H1 (cell line): ENCODE measurements at regions not wholly inside any gene's neighbourhood (a gene's known extent, or its start where the extent isn't known, plus 50 kb on each side); places are given as distances from the start of the nearest gene placed in this dataset.

Experiments used
- CTCF ChIA-PET: fragments of 300-600 bp; sonication (Branson Sonifier 250); formaldehyde crosslinking; loops from one replicate; lab custom pipeline; 2021; ENCODE audit not compliant: partially characterized antibody; lab: Charles Lee
- POLR2A ChIA-PET: fragments of 300-600 bp; sonication (Branson Sonifier 250); formaldehyde crosslinking; loops from one replicate; lab custom pipeline; 2021; ENCODE audit warnings: inconsistent platforms; ENCODE audit not compliant: partially characterized antibody; lab: Charles Lee
- DNase-seq, 2 experiments: peaks; one replicate each; pipeline versions ENCODE4 v3.0.0 to v3.0.0-alpha.2; 2010 to 2022; ENCODE audit warnings: low spot score in 2 of 2, low read depth in 1 of 2, mixed read lengths in 1 of 2
- FAIRE-seq: peaks from 2 replicates; lab custom pipeline; 2011; peaks lifted over from hg19 to GRCh38; lab: Jason Lieb, UNC
- H2AFZ ChIP-seq: 2 replicates; pipeline ENCODE4 v1.8.1; 2012; ENCODE audit warnings: low read length, inconsistent platforms
- H2AK5ac ChIP-seq: 2 replicates; pipeline ENCODE4 v1.6.1; 2013; ENCODE audit warnings: low read depth, low read length
- H2BK120ac ChIP-seq: replicated peaks from 2 replicates; pipeline ENCODE3; 2013; ENCODE audit warnings: low read depth, low read length, inconsistent platforms
- H2BK12ac ChIP-seq: 2 replicates; pipeline ENCODE4 v1.6.1; 2013; ENCODE audit warnings: low read depth, low read length
- H2BK15ac ChIP-seq: 2 replicates; pipeline ENCODE4 v1.6.1; 2013; ENCODE audit warnings: low read length
- H2BK20ac ChIP-seq: 2 replicates; pipeline ENCODE4 v1.6.1; 2013; ENCODE audit warnings: low read length
- H2BK5ac ChIP-seq: 2 replicates; pipeline ENCODE4 v1.6.1; 2013; ENCODE audit warnings: low read depth, low read length
- H3K14ac ChIP-seq: 2 replicates; pipeline ENCODE4 v1.6.1; 2013; ENCODE audit warnings: inconsistent platforms; ENCODE audit not compliant: insufficient read length
- H3K18ac ChIP-seq: 2 replicates; pipeline ENCODE4 v1.6.1; 2013; ENCODE audit warnings: low read length; ENCODE audit errors: extremely low read depth
- H3K23ac ChIP-seq: 2 replicates; pipeline ENCODE4 v1.6.1; 2013; ENCODE audit warnings: inconsistent platforms; ENCODE audit not compliant: insufficient read length
- H3K23me2 ChIP-seq: 2 replicates; pipeline ENCODE4 v1.6.1; 2013; ENCODE audit warnings: low read depth, low read length
- H3K27ac ChIP-seq: 2 replicates; pipeline ENCODE4 v1.6.1; 2011; ENCODE audit warnings: low read depth, low read length, inconsistent platforms
- H3K27me3 ChIP-seq, 4 experiments: replicated peaks in 1 of 4; 1 replicate in 1 of 4; 2 replicates in 3 of 4; pipeline versions ENCODE4 v1.6.1 to v1.8.1; 2011 to 2013; ENCODE audit warnings: low read length in 3 of 4, mild to moderate bottlenecking in 3 of 4, inconsistent platforms in 2 of 4, mixed read lengths in 2 of 4, moderate library complexity in 1 of 4; ENCODE audit not compliant: control insufficient read depth in 3 of 4, insufficient read depth in 3 of 4; ENCODE audit errors: extremely low read depth in 1 of 4
- H3K36me3 ChIP-seq, 4 experiments: 2 replicates each; pipeline versions ENCODE4 v1.6.1 to v1.8.1; 2011 to 2013; ENCODE audit warnings: mild to moderate bottlenecking in 4 of 4, low read length in 3 of 4, moderate library complexity in 2 of 4, control low read depth in 1 of 4, inconsistent platforms in 1 of 4; ENCODE audit not compliant: insufficient read depth in 4 of 4, control insufficient read depth in 2 of 4
- H3K4ac ChIP-seq: replicated peaks from 2 replicates; pipeline ENCODE3; 2013; ENCODE audit warnings: low read length, low read depth, mixed read lengths, inconsistent platforms; ENCODE audit not compliant: insufficient read length
- H3K4me1 ChIP-seq, 4 experiments: replicated peaks in 1 of 4; 1 replicate in 1 of 4; 2 replicates in 3 of 4; pipeline versions ENCODE4 v1.6.1 to v1.8.1; 2011 to 2013; ENCODE audit warnings: low read length in 3 of 4, inconsistent platforms in 2 of 4, mixed read lengths in 1 of 4; ENCODE audit not compliant: insufficient read depth in 4 of 4, control insufficient read depth in 3 of 4
- H3K4me2 ChIP-seq, 2 experiments: 2 replicates each; pipeline versions ENCODE4 v1.6.1 to v1.8.1; 2011 to 2013; ENCODE audit warnings: low read depth in 2 of 2, low read length in 2 of 2, control low read depth in 1 of 2, inconsistent platforms in 1 of 2, mild to moderate bottlenecking in 1 of 2; ENCODE audit not compliant: insufficient read depth in 1 of 2
- H3K4me3 ChIP-seq, 4 experiments: fragments of 200-600, 300-600 bp in 1 of 4; sonication (generic), shearing (Covaris generic), sonication (Bioruptor Twin) in 1 of 4; 2 replicates each; pipeline versions ENCODE4 v1.5.1 to v1.8.1; 2011 to 2016; ENCODE audit warnings: low read length in 4 of 4, low read depth in 3 of 4, control low read depth in 2 of 4, inconsistent platforms in 2 of 4, mild to moderate bottlenecking in 2 of 4, mixed read lengths in 1 of 4, moderate library complexity in 1 of 4; ENCODE audit not compliant: insufficient read depth in 2 of 4; ENCODE audit errors: extremely low read depth in 1 of 4
- H3K56ac ChIP-seq: replicated peaks from 2 replicates; pipeline ENCODE3; 2013; ENCODE audit warnings: low read depth, mild to moderate bottlenecking, mixed read lengths, low read length, inconsistent platforms; ENCODE audit not compliant: insufficient read length
- H3K79me1 ChIP-seq: 2 replicates; pipeline ENCODE4 v1.6.1; 2013; ENCODE audit warnings: low read depth, low read length, control low read depth
- H3K79me2 ChIP-seq, 2 experiments: 2 replicates each; pipeline versions ENCODE4 v1.6.1 to v1.8.1; 2012 to 2013; ENCODE audit warnings: low read length in 2 of 2, mild to moderate bottlenecking in 2 of 2, inconsistent platforms in 1 of 2; ENCODE audit not compliant: insufficient read depth in 2 of 2, control insufficient read depth in 1 of 2
- H3K9ac ChIP-seq, 4 experiments: replicated peaks in 1 of 4; 1 replicate in 1 of 4; 2 replicates in 3 of 4; pipeline versions ENCODE4 v1.6.1 to v1.8.1; 2011 to 2013; ENCODE audit warnings: low read depth in 3 of 4, low read length in 3 of 4, control low read depth in 2 of 4, mild to moderate bottlenecking in 2 of 4, moderate library complexity in 2 of 4, inconsistent platforms in 1 of 4; ENCODE audit errors: extremely low read depth in 1 of 4
- H3K9me3 ChIP-seq, 2 experiments: 2 replicates each; pipeline versions ENCODE4 v1.6.1 to v1.8.1; 2012 to 2013; ENCODE audit warnings: mild to moderate bottlenecking in 2 of 2, moderate library complexity in 2 of 2, control low read depth in 1 of 2, inconsistent platforms in 1 of 2, low read depth in 1 of 2, low read length in 1 of 2, mixed read lengths in 1 of 2; ENCODE audit not compliant: insufficient read depth in 2 of 2
- H4K20me1 ChIP-seq, 2 experiments: replicated peaks in 1 of 2; 2 replicates each; pipeline versions ENCODE3 to v1.8.1; 2011 to 2013; ENCODE audit warnings: inconsistent platforms in 2 of 2, low read length in 2 of 2, mild to moderate bottlenecking in 1 of 2; ENCODE audit not compliant: insufficient read depth in 2 of 2, control insufficient read depth in 1 of 2
- H4K5ac ChIP-seq: 2 replicates; pipeline ENCODE4 v1.6.1; 2013; ENCODE audit warnings: low read length, low read depth, mixed read lengths, inconsistent platforms; ENCODE audit not compliant: insufficient read length
- H4K8ac ChIP-seq: 2 replicates; pipeline ENCODE4 v1.8.0; 2013; ENCODE audit warnings: mild to moderate bottlenecking, moderate library complexity, low read length, inconsistent platforms; ENCODE audit not compliant: insufficient read depth; ENCODE audit errors: extremely low read depth
- H4K91ac ChIP-seq: replicated peaks from 2 replicates; pipeline ENCODE3; 2013; ENCODE audit warnings: low read length, mixed read lengths, inconsistent platforms; ENCODE audit not compliant: insufficient read length
- ASH2L ChIP-seq: fragments of 200-600, 300-600 bp; sonication (generic); IDR thresholded peaks from one replicate; pipeline ENCODE4 v1.7.1; 2017; ENCODE audit warnings: low read length
- ATF3 ChIP-seq: IDR thresholded peaks from 2 replicates; pipeline ENCODE4 v1.6.1; 2011; ENCODE audit warnings: low read depth, mild to moderate bottlenecking, low read length; ENCODE audit not compliant: insufficient read depth
- RBBP5 ChIP-seq: IDR thresholded peaks from 2 replicates; pipeline ENCODE4 v1.7.1; 2012; ENCODE audit warnings: low read depth, mild to moderate bottlenecking, inconsistent platforms, low read length, moderate library complexity, borderline replicate concordance
- SP2 ChIP-seq: IDR thresholded peaks from 2 replicates; pipeline ENCODE4 v1.6.1; 2012; ENCODE audit warnings: mild to moderate bottlenecking, low read length, inconsistent platforms
- TBP ChIP-seq: IDR thresholded peaks from 2 replicates; pipeline ENCODE4 v1.6.1; 2011; ENCODE audit warnings: low read depth, low read length, improper control_type of control experiment
- USF2 ChIP-seq: IDR thresholded peaks from 2 replicates; pipeline ENCODE4 v1.6.1; 2011; ENCODE audit warnings: low read length, improper control_type of control experiment
- WGBS, 2 experiments: shearing (Covaris generic) in 1 of 2; methylation state at CpG; one replicate each; pipeline versions ENCODE4 v1.1.6 to v1.1.7; 2013 to 2015; ENCODE audit warnings: low lambda C conversion rate in 2 of 2, mixed read lengths in 2 of 2, inconsistent platforms in 1 of 2, low coverage in 1 of 2, missing lambda C conversion rate in 1 of 2; ENCODE audit not compliant: insufficient replicate concordance in 2 of 2, insufficient coverage in 1 of 2, insufficient read length in 1 of 2; ENCODE audit errors: extremely low coverage in 1 of 2, missing lambda C conversion rate in 1 of 2; 5-methylcytosine and 5-hydroxymethylcytosine counted together

GRCh38 chr10:78134773-78135306, 101.2 kb downstream of the RPS24 start:
- CTCF ChIA-PET: interaction anchor here (0.6 to 1.7 kb wide), 3 partner anchors 10 to 20 kb away, joined by 3 read pairs; no protein-coding TSS in a partner anchor

More at GRCh38 chr10:78134773-78135306, 101.2 kb downstream of the RPS24 start:
- Histone ChIP-seq H3K36me3 (no peaks in the 10 kb centered on the region), H3K79me1 (no peaks in the 10 kb centered on the region), H3K23ac (no peak overlapping the region), H3K4me2 (no peak overlapping the region), H2BK120ac (no peak overlapping the region), H3K4ac (no peak overlapping the region), H2BK20ac (no peak overlapping the region), H2AK5ac (no peak overlapping the region), H4K91ac (no peak overlapping the region), H3K18ac (no peak overlapping the region), H3K79me2 (no peaks in the 10 kb centered on the region), H4K8ac (no peak overlapping the region), H3K9me3 (no peaks in the 10 kb centered on the region), H2AFZ (peak overlapping the region; percentile 65; the same call in 1 of the 2 replicates), H2BK15ac (no peak overlapping the region), H4K20me1 (no peaks in the 10 kb centered on the region), H4K5ac (no peak overlapping the region), H3K23me2 (no peaks in the 10 kb centered on the region; the same call in 1 of the 2 replicates), H2BK12ac (no peak overlapping the region), H3K14ac (no peak overlapping the region), H3K56ac (no peak overlapping the region), H3K4me1 (no peaks in the 10 kb centered on the region; a peak in 1 of 7 replicates), H3K27ac (no peak overlapping the region), H3K27me3 (no peaks in the 10 kb centered on the region), H3K4me3 (no peak overlapping the region), H2BK5ac (no peak overlapping the region), H3K9ac (no peak overlapping the region)
- DNase-seq (peak in 1 of 2 experiments; percentile 49), FAIRE-seq (no peak)
- 91% methylated on average over 10 of the region's 10 CpGs; no CpG with 5 or more reads in 1 of the 2 experiments for WGBS, 2 experiments
- peak; percentile 82 for TF ChIP-seq USF2
- no peak for TF ChIP-seq SP2
- no peak for TF ChIP-seq RBBP5
- peak; percentile 36; the same call in 1 of the 2 replicates for TF ChIP-seq ATF3
- TF ChIP-seq TBP: no peak
- no peak for TF ChIP-seq ASH2L
- POLR2A ChIA-PET: no interaction called here
